ENCODE measurements at regions not wholly inside any gene's neighbourhood (a gene's known extent, or its start where the extent isn't known, plus 50 kb on each side); places are given as distances from the start of the nearest gene placed in this dataset.

GRCh38 chr3:24046214-24046613 lies 101.1 kb downstream of the NR1D2 start:
- peaks cover 0 to 30% (median 16%) of the 10 kb centered on the region in 12 donors for H3K4me1 ChIP-seq
- DNase-seq (no peak), ATAC-seq (no peak)
- H3K4me3 ChIP-seq: no peak overlapping the region
- TF ChIP-seq CTCF (IDR thresholded peaks at IDR 0.05): no peak
- TF ChIP-seq POLR2A (IDR thresholded peaks at IDR 0.05): no peak
- H3K36me3 ChIP-seq: no peaks in the 10 kb centered on the region
- H3K27me3 ChIP-seq: no peaks in the 10 kb centered on the region
- intact Hi-C loops (cut with DNase I): no loop called here
- H3K9me3 ChIP-seq: no peaks in the 10 kb centered on the region
- H3K27ac ChIP-seq: no peak overlapping the region

DNA sequence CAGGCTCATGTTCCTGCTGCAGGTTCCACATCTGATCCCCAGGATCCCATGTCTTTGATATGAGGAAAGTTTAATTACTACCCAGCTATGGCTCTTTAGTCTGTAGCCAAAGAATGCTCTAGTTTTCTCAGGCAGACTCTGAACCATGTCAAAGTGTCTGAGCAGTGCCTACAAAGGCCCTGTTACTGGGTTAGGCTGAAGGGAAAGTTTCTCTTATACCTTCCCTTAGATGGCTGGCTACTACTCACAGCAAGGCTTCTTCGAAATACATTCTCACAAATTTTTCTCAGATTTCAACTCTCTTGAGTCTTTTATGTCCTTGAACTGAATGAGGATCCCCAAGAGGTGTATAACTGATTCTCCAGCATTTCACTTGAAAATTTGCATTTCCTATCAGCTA lies 102.4 kb downstream of the NR1D2 start:
- Histone ChIP-seq H3K4me3 (no peak overlapping the region), H3K27ac (peak overlapping the region in 6 of 12 donors; percentile 3 to 66 (median 22)), H3K36me3 (no peaks in the 10 kb centered on the region), H3K4me1 (peaks cover 0 to 18% (median 8%) of the 10 kb centered on the region in 12 donors), H3K27me3 (no peaks in the 10 kb centered on the region), H3K9me3 (no peaks in the 10 kb centered on the region)
- intact Hi-C loops (cut with DNase I): no loop called here
- ATAC-seq: peak in 1 of 4 donors; percentile 24
- TF ChIP-seq POLR2A (IDR thresholded peaks at IDR 0.05) (no peak), CTCF (IDR thresholded peaks at IDR 0.05) (no peak)
- 0% methylated on average over 1 of the region's 1 CpG for WGBS, 4 donors
- no peak for DNase-seq

- no peak for DNase-seq
- intact Hi-C loops (cut with DNase I): no loop called here
- Histone ChIP-seq H3K36me3 (no peaks in the 10 kb centered on the region), H3K27ac (peak overlapping the region in 1 of 12 donors; percentile 20), H3K4me3 (no peak overlapping the region), H3K4me1 (peaks cover 0 to 9% (median 0%) of the 10 kb centered on the region in 12 donors), H3K27me3 (no peaks in the 10 kb centered on the region), H3K9me3 (no peaks in the 10 kb centered on the region)
- TF ChIP-seq CTCF (IDR thresholded peaks at IDR 0.05): no peak
- TF ChIP-seq POLR2A (IDR thresholded peaks at IDR 0.05): no peak
- ATAC-seq: peak in 1 of 4 donors; percentile 57
- 57 to 71% (median 70%) methylated on average over 1 of the region's 1 CpG for WGBS, 4 donors
Observed at GRCh38 chr3:24048843-24049242, 103.8 kb downstream of the NR1D2 start.

- H3K27ac ChIP-seq: no peak overlapping the region
- H3K4me1 ChIP-seq: peaks cover 0 to 9% (median 0%) of the 10 kb centered on the region in 12 donors
- ATAC-seq: no peak
- H3K36me3 ChIP-seq: no peaks in the 10 kb centered on the region
- DNase-seq: no peak
- intact Hi-C loops (cut with DNase I): no loop called here
- TF ChIP-seq POLR2A (IDR thresholded peaks at IDR 0.05): no peak
- no peak for TF ChIP-seq CTCF (IDR thresholded peaks at IDR 0.05)
- H3K4me3 ChIP-seq: no peak overlapping the region
- H3K27me3 ChIP-seq: no peaks in the 10 kb centered on the region
- H3K9me3 ChIP-seq: no peaks in the 10 kb centered on the region
Observed at GRCh38 chr3:24052446-24052845, 107.4 kb downstream of the NR1D2 start.
